Stimulated activated CD4-positive, alpha-beta T cell treated with anti-CD3 and anti-CD28 coated beads, Interleukin-12 subunit alpha, Interleukin-12 subunit beta, amount 100 ng/mL, for 24 hours (primary cell): ENCODE measurements at regions not wholly inside any gene's neighbourhood (a gene's known extent, or its start where the extent isn't known, plus 50 kb on each side); places are given as distances from the start of the nearest gene placed in this dataset.
"Not testable (repeated sequence)": the region's sequence is repeated elsewhere in the genome, so short reads cannot be mapped to it uniquely, and the experiment has no call there.

Source experiments
- DNase-seq, 2 experiments: peaks; one replicate each; pipeline ENCODE4 v3.0.0-alpha.2; 2020; ENCODE audit warnings: low read depth in 2 of 2

- no peak for DNase-seq
These were observed 51.2 kb upstream of the SEC16B start for GRCh38 chr1:178020968-178021640.

- no peak for DNase-seq
These were observed 52.1 kb upstream of the SEC16B start for GRCh38 chr1:178021950-178022349.

GRCh38 chr1:178023181-178023618 lies 53.3 kb upstream of the SEC16B start:
- no peak for DNase-seq

GRCh38 chr1:178024504-178024903 lies 54.6 kb upstream of the SEC16B start:
- no peak for DNase-seq

- DNase-seq: no peak
These were observed 55.9 kb upstream of the SEC16B start for GRCh38 chr1:178025613-178026356.

GRCh38 chr1:178028841-178029481 lies 59.1 kb upstream of the SEC16B start:
- no peak for DNase-seq

- DNase-seq: no peak
These were observed 60.6 kb upstream of the SEC16B start for GRCh38 chr1:178030467-178030866.

- DNase-seq: peak in 1 of 2 experiments; percentile 13
These were observed 62.0 kb upstream of the RASAL2 start for GRCh38 chr1:178031856-178032320.

- no peak for DNase-seq
These were observed 60.9 kb upstream of the RASAL2 start for GRCh38 chr1:178033019-178033418.

GRCh38 chr1:178034676-178035075 lies 59.2 kb upstream of the RASAL2 start:
- no peak for DNase-seq

- no peak for DNase-seq
These were observed 57.8 kb upstream of the RASAL2 start for GRCh38 chr1:178036090-178036489.

- no peak for DNase-seq
These were observed 56.2 kb upstream of the RASAL2 start for GRCh38 chr1:178037510-178038253.

GRCh38 chr1:178038372-178038771 lies 55.5 kb upstream of the RASAL2 start:
- no peak for DNase-seq

- DNase-seq: no peak
These were observed 54.0 kb upstream of the RASAL2 start for GRCh38 chr1:178039891-178040290.

- not testable (repeated sequence) for DNase-seq
These were observed 50.0 kb upstream of the RASAL2 start for GRCh38 chr1:178043940-178044339.
